ENCODE measurements at regions not wholly inside any gene's neighbourhood (a gene's known extent, or its start where the extent isn't known, plus 50 kb on each side); places are given as distances from the start of the nearest gene placed in this dataset.

DNA sequence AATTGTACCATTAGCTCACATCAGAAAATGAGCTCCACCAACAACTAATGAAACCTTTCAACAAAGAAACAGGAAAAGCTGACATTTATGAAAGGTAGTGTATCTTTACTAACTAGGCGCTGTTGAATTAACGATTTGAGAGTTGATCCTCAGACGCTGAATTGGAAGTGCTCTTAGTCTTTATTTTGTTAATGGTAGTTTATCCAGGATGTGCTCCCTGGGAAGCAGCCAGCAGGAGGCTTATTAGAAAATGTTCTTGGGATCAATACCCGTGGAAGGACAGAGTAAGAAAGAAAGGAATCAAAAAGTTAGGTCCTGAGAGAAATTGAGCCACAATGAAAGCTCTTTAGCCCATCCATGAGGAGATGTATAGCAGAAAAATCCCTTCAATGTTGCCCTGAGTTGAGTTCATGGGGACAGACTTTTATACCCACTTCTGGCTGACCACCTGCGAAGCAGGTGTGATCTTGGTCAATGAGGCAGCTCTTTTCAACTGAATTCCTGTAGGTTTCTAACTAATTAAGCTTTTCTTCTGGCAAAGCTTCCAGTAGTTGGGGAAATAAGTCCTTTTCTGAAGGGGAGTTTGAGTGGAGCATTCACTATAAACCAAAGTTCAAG lies 492.6 kb upstream of the REG3G start:
- TF ChIP-seq, protein P1, sequence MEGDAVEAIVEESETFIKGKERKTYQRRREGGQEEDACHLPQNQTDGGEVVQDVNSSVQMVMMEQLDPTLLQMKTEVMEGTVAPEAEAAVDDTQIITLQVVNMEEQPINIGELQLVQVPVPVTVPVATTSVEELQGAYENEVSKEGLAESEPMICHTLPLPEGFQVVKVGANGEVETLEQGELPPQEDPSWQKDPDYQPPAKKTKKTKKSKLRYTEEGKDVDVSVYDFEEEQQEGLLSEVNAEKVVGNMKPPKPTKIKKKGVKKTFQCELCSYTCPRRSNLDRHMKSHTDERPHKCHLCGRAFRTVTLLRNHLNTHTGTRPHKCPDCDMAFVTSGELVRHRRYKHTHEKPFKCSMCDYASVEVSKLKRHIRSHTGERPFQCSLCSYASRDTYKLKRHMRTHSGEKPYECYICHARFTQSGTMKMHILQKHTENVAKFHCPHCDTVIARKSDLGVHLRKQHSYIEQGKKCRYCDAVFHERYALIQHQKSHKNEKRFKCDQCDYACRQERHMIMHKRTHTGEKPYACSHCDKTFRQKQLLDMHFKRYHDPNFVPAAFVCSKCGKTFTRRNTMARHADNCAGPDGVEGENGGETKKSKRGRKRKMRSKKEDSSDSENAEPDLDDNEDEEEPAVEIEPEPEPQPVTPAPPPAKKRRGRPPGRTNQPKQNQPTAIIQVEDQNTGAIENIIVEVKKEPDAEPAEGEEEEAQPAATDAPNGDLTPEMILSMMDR (conservative IDR thresholded peaks at IDR 0.05; ENCODE audit: low read length), result no peak
- no peak for TF ChIP-seq EZH2phosphoT487 (IDR thresholded peaks at IDR 0.05; ENCODE audit: borderline replicate concordance)

Measured in Loucy (cell line).